ENCODE measurements at regions not wholly inside any gene's neighbourhood (a gene's known extent, or its start where the extent isn't known, plus 50 kb on each side); places are given as distances from the start of the nearest gene placed in this dataset.
"Not testable (repeated sequence)": the region's sequence is repeated elsewhere in the genome, so short reads cannot be mapped to it uniquely, and the experiment has no call there.

GRCh38 chr5:92222449-92222848 is 839.3 kb upstream of the ARRDC3 start:
- DNase-seq, result no peak

- DNase-seq, result not testable (repeated sequence)
Measured at GRCh38 chr5:92216852-92217251, 833.7 kb upstream of the ARRDC3 start.

- DNase-seq, result no peak
Measured at GRCh38 chr5:92215116-92215515, 832.0 kb upstream of the ARRDC3 start.

GRCh38 chr5:92208265-92208664 is 825.1 kb upstream of the ARRDC3 start:
- DNase-seq, result no peak

- no peak for DNase-seq
Measured at GRCh38 chr5:92207151-92207550, 824.0 kb upstream of the ARRDC3 start.

- no peak for DNase-seq
Measured at GRCh38 chr5:92206681-92207080, 823.6 kb upstream of the ARRDC3 start.

GRCh38 chr5:92199035-92199434 is 815.9 kb upstream of the ARRDC3 start:
- not testable (repeated sequence) for DNase-seq

- DNase-seq, result no peak
Measured at GRCh38 chr5:92181656-92182055, 798.5 kb upstream of the ARRDC3 start.

GRCh38 chr5:92180391-92180790 is 797.3 kb upstream of the ARRDC3 start:
- DNase-seq, result no peak

GRCh38 chr5:92179651-92180050 is 796.5 kb upstream of the ARRDC3 start:
- no peak for DNase-seq

- DNase-seq, result no peak
Measured at GRCh38 chr5:92177926-92178487, 794.9 kb upstream of the ARRDC3 start.

- no peak for DNase-seq
Measured at GRCh38 chr5:92163906-92164305, 780.8 kb upstream of the ARRDC3 start.

GRCh38 chr5:92147798-92148197 is 764.7 kb upstream of the ARRDC3 start:
- peak; percentile 84 for DNase-seq

- peak; percentile 83 for DNase-seq
Measured at GRCh38 chr5:92147266-92147665, 764.1 kb upstream of the ARRDC3 start.

GRCh38 chr5:92145852-92146251 is 762.7 kb upstream of the ARRDC3 start:
- no peak for DNase-seq

GRCh38 chr5:92144824-92145223 is 761.7 kb upstream of the ARRDC3 start:
- no peak for DNase-seq

- DNase-seq, result not testable (repeated sequence)
Measured at GRCh38 chr5:92132294-92132908, 749.3 kb upstream of the ARRDC3 start.

GRCh38 chr5:92126182-92126581 is 743.1 kb upstream of the ARRDC3 start:
- no peak for DNase-seq

GRCh38 chr5:92119110-92119509 is 736.0 kb upstream of the ARRDC3 start:
- no peak for DNase-seq

GRCh38 chr5:92106808-92107207 is 723.7 kb upstream of the ARRDC3 start:
- no peak for DNase-seq

- no peak for DNase-seq
Measured at GRCh38 chr5:92104126-92104525, 721.0 kb upstream of the ARRDC3 start.

GRCh38 chr5:92102313-92102712 is 719.2 kb upstream of the ARRDC3 start:
- no peak for DNase-seq

- no peak for DNase-seq
Measured at GRCh38 chr5:92092239-92092638, 709.1 kb upstream of the ARRDC3 start.

- no peak for DNase-seq
Measured at GRCh38 chr5:92086059-92086811, 703.1 kb upstream of the ARRDC3 start.

All from NCI-H2227 treated with DMSO at 0.1 percent for 48 hours (cell line).